ENCODE measurements at regions not wholly inside any gene's neighbourhood (a gene's known extent, or its start where the extent isn't known, plus 50 kb on each side); places are given as distances from the start of the nearest gene placed in this dataset.

DNA sequence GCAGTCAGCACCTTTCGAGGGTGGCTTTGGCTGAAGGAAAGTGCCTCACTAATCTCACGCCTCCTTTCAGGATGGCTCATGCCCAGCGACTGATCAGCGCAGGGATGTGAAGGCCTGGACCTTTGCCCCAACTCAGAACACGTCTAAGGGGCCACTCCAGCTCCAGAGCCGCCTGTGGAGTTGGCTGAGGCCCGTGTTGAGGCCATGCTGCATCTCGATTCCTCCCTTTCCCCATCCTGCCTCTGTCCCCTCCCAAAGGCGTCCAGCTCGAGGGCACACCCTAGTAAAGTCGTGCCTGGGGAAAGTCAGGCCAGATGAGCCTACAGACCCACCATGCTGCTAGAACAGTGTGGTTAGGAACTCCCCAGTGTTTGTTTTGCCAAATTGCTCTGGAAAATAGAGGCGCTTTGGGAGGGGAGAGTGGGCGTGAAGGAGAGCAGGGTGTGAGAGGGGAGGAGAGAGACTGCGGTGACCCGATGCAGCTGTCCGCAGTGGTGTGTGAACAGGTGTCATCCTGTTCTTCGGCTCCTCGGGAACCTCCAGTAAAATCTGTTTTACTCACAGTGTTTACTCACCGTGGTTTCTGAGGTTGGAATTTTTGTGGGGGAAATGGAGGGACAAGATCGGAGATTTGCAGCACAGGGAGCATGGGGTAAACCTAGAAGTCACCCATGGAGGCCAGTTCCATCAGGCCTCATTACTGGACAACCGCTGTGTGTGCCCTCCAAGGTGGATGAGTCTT lies 85.0 kb upstream of the PMEPA1 start:
- DNase-seq = no peak

DNA sequence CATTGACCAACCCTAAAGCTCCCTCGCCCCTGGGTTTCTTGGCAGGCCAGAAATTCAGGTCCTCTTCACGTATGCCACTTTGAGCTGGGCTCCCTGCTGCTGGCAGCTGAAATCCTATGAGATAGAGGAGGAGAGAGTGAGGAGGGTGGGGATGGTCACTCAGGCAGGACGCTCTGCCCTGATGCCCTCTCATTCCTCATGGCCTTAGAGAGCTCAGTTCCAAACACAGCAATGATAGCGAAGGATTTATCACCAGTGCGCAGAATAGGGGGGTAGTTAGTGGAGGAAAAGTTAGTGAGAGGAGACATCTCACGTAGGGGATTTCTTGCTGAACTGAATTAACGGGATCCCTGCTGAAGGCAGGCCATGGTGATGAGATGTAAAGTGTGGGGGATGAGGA lies 84.2 kb upstream of the PMEPA1 start:
- no peak for DNase-seq

DNA sequence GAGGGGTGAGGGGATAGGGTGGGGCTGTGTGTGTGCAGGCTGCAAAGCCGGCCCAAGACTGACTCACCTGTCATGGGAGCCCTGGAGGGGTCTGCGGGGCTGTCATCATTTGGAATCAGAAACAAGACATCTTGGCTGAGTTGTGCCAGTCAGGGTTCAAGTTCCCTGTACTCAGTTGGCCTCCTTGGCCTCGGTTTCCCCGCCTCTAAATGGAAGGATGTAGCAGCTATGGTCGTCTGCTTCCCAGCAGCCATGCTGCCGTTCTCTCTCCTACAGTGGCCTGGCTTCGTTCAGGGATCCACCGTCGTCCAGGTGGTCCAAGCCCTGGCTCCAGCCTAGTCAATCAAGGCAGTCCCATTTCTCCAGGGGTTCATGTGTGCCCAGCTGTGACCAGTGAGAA lies 83.6 kb upstream of the PMEPA1 start:
- no peak for DNase-seq

DNA sequence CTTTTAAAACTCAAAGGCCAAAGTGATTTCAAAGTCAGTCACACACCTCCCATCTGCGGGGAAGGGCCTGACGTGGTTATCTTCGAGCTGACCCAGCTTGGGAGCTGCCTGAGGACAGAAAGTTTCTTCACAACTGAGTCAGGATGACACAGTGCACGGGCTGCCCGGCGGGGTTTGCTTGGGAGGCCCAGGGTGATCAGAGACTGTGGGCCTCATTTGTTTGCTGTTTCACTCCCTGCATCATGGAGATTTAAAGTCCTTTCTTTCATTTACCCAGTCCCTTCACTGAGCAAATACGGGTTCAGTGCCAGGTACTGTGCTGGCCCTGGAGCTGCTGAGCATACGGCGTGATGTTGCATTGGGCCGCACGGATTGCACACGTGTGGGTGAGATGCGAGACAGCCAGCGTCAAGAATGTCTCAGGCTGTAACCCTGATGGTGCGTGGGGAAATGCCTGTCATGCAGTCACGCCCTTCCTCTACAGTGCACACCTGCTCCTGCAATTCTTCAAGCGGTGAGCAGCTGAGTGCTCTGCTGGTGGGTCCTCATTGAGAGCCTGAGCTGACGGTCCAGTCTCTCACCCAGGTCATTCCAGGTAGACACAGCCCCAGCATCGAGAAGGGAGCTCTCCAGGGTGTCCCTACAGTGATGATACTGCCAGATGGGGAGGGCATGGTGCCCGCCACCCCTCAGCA lies 82.7 kb upstream of the PMEPA1 start:
- DNase-seq = no peak

DNA sequence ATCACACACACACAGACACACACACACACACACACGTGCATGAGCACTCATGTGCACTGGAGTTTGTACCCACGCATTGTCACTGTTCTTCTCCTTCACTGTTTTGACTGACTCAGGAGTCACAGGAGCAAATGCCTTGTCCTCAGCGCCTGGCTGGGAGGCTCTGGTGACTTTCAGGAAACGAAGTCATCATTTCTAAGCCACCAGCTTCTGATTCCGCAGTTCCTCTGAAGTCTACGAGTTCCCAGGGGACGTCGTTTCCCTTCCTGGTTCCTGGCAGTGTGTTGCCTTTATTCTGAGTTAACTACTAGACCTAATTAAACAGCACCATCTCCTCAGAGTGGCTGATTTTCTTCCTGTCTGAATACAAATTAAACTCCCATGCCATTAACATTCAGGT lies 82.2 kb upstream of the PMEPA1 start:
- no peak for DNase-seq

DNA sequence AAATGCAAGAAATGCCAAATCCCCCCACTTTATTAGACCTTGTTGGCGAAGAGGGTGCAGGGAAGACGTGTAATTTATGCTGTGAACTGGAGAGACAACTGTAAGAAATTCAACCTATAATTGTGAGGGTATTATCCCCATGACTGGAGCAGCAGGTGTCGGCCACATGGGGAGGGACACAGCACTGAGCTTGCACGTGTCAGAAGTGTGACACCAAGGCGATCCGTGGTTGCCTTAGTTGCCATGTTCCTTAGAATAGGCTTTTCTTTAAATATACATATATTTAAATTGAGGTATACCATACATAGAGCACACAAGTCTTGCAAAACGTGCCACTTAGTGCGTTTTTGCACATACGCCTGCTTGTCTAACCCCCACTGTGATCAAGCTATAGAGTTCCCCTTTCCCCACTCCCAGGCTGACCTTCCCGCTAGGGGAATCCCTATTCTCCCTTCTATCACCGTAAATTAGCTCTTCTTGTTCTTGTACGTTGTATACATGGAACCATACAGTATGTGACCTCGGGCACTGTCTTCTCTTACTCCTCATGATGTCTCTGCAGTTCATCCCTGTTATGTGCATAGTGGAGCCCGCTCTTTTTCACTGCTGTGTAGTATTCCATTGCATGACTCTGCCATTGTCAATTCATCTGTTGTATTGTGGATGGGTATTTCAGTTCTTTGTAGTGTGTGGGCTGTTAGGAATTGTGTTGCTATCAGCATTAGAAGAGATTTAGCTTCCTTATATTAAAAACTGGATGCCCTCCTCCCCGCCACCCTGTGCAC lies 81.6 kb upstream of the PMEPA1 start:
- no peak for DNase-seq

DNA sequence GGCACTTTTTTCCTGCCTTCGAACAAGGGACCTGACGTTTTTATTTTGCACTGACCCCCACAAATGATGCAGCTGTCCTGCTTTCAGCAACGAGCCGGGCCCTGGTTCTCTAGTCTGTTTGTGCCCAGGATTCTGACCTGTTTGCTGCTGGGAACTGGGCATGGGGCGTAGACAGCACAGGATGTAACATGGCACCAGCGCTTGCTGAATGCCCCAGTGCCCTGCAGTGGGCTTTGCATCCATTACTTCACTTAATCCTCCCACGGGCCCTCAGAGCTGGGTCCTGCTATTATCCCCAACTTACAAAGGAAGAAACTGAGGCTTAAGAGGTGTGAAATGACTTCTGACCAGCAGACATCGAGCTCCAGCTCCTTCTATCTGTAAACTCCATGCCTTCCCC lies 80.4 kb upstream of the PMEPA1 start:
- DNase-seq = no peak

DNA sequence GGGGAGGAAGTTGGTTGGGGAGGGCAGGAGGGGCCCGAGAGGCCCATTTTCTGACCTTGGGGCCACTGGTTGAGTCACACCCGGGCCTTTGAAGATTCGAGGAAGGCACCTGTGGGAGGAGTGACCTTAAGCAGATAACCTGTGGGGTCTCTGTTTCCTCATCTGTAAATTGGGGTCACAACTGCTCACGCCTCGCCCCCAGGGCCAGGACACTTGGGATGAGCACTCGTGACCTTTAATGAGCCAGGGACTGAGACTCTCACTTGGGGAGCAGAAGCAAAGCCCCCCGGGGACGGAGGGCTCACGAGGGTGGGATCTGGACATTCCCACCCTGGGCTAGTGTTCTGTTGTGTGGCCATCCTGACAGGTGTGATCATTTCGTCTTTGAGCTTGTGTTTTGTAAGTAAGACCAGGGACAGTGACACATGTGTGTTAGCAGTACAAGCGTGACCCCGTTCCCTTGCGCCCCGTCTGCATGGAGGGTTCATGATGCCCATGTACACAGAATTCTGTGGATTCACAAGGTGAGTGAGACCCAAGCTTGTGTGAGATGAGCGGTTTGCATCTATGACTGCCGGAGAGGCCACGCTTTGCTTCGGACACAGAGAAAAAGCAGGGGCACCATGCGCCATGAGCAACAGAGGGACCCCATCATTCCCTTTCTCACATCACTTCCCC lies 79.3 kb upstream of the PMEPA1 start:
- DNase-seq = no peak

DNA sequence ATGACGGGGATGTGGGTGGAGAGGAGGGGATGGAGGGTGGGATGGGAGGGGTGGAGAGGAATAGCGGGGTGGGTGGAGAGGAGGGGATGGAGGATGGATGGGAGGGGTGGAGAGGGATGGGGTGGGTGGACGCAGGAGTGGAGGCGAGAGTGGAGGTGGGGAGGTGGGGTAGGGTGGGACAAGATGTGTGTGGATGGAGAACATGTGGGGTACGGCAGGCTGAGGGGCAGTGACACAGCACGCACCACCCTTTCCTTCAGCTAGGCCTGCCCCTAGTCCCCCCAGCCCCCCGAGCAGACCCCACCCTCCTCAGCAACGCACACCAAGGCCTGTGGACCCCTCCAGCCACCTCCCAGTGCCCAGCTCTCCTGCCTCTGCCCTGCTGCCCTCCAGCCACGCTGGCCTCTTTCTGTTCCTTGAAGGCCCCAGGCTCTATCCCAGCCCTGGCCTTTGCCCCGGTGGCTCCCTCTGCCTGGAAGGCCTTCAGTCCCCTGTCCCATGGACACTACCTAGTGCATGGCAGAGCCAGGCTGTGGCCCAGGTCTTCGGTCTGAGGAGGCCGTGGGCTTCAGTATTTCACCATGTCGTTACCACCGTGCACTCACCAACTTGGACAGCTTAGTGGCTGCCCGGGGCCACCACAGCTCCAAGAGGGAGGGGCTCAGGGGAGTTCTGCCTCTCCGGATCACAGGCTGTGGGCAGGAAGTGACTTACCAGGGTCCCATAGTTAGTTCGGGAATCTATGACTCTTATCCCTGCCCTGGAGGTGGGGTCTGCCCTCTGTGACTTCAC lies 78.4 kb upstream of the PMEPA1 start:
- no peak for DNase-seq

DNA sequence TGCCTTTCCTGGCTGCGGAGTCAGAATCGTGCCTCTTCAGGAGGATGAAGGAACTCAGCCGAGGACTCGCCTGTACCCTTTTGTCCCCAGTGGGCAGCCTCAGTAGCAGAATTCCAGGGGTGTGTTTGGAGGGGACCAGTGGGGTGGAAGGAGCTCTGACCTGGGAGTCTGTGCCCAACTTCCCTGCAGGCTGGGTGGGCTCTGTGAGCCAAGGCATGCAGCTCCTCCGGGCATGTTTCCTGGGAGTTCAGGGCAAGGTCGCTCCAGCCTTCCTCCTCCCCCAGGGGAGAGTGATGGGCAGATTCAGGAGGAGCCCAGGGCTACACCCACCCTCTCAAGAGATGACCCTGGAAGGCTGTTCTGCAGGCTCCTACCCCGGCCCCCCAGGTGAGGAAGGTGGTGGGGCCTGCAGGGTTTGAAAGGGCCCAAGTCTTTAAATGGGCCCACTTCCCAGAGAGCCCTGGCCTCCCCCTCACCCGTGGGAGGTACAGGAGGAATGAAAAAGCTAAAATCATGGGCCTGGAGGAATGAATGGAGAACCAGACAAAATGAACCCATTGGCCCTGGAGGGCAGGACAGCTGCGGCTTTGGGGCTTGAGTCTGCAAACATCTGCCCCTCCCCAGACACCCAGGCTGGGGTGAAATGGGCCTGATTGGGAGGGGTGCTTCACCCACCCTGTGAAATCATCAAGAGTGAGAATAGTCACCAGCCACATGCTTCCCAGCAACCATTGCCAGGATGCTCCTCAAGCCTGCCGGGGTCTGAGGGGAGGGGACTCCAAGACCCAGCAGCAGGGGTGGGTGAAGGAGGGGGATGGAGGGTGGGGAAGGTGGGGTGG lies 77.6 kb upstream of the PMEPA1 start:
- DNase-seq = no peak

DNA sequence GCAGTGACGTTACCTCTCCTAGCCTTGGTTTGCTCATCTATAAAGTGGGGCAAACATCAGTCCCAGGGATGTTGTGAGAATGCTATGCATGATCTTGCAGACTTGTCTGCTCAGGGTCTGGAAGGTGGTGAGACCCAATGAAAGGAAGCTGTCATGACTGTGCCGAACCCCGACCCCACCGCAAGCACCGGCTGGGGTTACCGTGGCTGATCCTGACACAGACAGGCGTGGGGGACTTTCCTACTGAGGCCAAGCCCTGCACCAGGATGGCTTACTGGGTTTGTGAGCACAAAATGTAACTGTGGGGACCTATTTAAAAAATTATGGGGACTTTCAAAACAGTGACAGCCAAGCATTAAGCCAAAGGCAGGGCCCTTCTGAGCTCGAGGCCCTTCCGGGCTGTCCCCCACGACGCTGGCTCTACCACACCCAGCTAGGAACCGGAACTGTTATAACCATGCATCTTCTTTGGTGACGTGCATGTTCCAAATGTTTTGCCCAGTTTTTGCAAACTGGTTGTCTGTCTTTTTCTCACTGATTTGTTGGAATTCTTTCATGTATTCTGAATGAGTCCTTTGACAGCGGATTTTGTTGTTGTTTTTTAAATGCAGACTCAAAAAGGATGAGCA lies 76.6 kb upstream of the PMEPA1 start:
- no peak for DNase-seq

DNA sequence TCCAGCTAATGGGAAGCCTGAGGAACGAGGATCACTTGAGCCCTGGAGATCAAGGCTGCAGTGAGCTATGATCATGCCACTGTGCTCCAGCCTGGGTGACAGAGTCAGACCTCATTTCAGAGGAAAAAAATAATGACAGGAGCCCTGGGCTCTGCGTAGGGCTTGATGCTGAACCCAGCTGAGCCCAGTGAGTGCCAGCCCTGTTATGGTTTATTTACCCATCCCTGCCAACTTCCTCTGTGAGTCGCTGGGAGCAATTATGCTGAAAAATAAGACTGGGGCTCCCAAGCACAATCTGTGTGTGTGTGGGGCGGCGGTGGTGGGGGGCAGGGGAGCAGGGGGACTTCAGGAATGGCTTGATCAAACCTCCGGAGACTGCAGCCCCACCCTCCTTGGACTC lies 75.9 kb upstream of the PMEPA1 start:
- DNase-seq = no peak

DNA sequence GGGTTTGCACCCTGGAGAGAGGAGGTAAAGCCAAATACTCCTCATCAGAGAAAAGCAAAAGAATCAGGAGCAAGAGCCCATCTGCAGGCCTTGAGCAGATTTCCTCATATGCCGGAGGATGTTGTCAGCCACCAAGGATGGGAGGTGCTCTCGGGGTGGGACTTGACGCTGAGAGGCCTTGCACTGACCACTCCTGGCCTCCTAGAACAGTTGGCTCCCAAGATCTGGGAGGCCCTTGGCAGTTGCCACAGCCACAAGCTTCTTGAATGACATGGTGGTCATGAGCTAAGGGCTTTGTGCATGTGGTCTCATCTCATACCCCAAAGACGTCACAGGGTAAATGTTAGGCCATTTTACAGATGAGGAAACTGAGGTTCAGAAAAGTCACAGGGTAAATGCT lies 75.2 kb upstream of the PMEPA1 start:
- no peak for DNase-seq

DNA sequence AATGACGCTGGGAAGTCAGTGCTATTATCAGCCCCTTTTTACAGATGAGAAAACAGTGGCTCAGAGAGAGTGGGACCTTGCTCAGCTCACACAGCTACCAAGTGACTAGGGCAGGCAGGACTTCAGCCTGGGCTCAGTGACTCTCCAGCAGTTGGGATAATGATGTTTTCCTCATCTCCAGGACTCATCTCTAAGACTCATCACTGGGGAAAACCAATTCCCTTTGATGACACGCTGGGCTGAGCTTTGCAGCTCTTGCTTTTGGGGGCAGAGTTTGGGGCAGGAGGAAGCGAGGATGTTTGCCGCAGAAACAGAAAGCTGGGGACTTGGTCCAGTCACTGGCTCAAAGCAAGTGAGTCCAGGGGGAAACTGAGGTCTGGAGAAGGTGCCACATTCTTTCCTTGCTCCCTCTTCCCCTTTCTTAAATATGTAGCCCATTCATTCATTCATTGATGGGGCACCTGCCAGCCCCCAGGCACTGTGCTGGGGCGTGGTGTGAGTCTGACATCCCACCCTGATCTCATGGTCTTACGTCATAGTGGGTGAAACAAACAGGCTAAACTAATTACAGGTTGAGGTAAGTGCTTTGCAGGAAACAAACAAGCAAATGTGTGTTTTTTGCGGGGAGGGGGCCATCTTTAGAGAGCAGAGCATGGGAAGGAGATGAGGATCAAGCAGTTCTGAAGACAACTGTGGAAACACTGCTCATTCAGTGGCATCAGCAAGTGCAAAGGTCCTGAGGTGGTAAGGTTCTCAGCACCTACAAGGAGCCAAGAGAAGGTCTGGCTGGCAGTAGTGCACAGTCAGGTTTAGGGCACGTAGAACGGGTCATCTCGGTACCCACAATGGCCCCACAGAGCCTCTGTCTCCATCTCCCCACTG lies 74.4 kb upstream of the PMEPA1 start:
- no peak for DNase-seq

DNA sequence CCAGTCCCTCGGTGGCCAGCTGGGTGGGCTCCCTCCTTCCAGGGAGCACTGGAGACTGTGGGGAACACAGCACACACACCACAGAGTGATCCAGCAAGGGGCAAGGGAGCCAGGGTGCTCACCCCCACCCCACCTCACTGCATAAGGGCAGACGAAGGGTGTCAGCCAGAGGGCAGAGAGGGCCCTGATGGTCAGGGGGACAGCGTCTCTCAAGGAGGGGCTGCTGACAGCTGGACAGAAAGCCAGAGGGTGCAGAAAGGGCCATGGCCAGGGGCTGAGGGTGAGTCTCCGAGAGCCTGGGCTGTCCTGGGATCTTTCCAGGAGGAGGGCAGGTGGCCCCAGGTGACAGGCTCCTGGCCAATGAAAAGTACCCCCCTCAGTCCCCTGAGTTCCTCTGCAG lies 73.4 kb upstream of the PMEPA1 start:
- DNase-seq = no peak

DNA sequence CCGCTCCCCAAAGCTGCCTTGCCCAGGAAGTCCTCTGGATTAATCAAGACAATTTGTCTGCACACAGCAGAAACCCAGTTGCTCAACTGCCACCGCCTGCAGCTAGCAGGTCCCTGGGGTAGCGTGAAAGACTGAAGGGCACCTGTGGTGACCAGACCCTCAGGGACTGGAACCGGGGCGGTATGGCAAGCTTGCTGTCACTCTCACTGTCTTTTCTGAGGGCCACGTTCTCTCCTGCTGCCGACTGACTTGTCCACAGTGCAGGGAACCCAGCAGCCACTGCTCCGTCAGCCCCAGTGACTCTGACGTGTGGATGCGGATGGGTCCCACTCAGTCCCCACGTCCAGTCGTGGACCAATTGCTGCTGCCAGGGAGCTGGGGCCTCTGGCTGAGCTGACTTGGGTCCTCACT lies 72.8 kb upstream of the PMEPA1 start:
- no peak for DNase-seq

DNA sequence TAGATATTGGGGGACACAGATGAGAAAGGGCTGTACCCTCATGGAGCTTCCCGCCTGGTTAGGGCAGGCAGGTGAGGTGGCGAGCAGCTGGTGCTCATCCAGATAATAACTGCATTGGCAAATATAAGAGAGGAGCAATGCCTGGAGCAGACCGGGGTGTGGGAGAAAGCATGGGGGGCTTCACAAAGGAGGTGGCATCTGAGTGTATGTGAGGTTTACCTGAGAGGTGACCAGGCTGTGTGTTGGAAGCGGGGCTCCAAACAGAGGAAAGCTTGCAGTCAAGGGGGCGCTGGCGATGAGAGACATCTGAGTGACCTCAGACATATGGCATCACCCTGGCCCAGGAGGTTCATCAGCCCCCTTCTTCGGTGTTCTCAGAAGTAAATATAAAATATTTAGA lies 72.1 kb upstream of the PMEPA1 start:
- no peak for DNase-seq

DNA sequence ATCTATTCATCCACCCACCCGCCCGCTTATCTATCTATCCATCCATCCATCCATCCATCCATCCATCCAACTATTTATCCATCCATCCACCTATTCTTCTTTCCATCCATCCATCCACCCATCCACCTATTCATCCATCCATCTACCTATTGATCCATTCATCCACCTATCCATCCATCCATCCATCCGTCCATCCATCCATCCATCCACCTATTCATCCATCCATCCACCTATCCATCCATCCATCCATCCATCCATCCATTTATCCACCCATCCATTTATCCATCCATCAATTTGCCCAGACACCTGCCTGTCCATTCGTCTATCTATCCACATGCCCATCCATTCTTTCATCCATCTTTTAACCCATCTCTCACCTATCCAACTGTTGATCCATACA lies 71.1 kb upstream of the PMEPA1 start:
- DNase-seq = no peak

DNA sequence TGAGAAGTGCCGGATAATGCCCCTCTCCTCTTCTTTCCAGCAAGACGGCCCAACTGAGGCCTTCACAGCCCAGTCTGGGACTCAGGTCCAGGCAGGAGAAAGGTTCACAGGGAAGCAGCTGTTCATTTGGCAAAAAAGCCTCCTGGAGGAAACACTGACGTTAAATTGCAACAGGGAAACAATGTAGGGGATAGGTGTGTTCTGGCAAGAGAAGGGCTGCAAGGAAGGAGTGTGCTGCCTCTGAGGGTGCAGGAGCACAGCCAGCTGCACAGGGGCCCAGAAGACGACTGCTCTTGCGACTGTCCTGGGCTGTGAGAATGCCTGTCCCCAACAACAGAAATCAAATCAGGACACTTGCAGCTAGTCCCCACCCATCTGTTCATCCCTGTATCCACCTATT lies 70.6 kb upstream of the PMEPA1 start:
- DNase-seq = no peak

DNA sequence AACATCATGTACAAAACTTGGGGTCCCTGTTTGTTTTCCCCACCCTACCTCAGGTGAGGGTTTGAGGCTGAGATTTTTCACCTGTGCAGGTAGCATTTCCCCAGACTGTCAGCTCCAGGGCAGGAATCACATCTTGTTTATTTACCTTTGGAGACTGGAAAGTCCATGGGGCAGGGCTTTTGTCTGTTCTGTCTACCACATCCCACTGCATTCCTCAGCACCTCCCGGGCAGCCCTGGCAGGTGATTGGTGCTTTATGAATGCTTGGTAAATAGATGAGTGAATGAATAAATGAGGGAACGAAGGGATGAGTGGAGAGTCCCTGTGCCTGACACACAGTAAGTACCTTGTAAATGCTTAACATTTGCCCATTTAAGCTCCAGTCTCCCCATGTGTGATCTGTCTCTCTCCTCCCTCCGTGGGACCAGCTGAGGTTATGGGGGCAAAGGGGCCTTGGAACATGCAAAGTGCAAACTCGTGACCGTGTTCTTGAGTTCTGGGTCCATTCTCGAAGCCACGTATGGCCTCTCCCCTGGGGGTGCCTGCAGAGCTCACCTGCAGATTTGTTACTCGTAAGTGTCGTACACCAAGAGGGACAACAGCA lies 69.7 kb upstream of the PMEPA1 start:
- DNase-seq = no peak

Measured in SHP77 treated with DMSO at 0.1 percent for 48 hours (cell line).